ENCODE measurements at regions not wholly inside any gene's neighbourhood (a gene's known extent, or its start where the extent isn't known, plus 50 kb on each side); places are given as distances from the start of the nearest gene placed in this dataset.

DNA sequence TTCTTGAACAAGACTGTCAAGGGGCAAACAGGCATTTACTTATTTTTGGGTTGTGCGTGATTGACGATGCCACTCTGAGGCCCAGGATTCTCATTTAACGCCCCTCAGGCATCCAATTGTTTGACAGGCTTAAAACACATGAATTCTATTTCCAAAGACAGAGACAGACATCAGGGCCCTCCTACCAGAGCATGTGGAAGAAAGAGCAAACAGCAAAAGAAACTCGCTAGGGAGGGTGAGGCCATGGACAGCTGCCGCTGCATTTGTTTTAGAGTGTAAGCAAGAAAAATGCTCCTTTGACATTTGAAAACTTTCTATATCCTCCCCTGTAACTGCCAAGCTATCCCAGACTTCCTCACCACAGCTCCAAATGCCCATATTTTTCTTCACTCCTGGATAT lies 410.1 kb downstream of the NPIPA8 start:
- TF ChIP-seq, protein P1, sequence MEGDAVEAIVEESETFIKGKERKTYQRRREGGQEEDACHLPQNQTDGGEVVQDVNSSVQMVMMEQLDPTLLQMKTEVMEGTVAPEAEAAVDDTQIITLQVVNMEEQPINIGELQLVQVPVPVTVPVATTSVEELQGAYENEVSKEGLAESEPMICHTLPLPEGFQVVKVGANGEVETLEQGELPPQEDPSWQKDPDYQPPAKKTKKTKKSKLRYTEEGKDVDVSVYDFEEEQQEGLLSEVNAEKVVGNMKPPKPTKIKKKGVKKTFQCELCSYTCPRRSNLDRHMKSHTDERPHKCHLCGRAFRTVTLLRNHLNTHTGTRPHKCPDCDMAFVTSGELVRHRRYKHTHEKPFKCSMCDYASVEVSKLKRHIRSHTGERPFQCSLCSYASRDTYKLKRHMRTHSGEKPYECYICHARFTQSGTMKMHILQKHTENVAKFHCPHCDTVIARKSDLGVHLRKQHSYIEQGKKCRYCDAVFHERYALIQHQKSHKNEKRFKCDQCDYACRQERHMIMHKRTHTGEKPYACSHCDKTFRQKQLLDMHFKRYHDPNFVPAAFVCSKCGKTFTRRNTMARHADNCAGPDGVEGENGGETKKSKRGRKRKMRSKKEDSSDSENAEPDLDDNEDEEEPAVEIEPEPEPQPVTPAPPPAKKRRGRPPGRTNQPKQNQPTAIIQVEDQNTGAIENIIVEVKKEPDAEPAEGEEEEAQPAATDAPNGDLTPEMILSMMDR (IDR thresholded peaks at IDR 0.05), result no peak
- TF ChIP-seq TEAD4 (CRISPR knock-in tag; IDR thresholded peaks at IDR 0.05), result no peak
- no peak for TF ChIP-seq NR3C1 (CRISPR knock-in tag; conservative IDR thresholded peaks at IDR 0.05; ENCODE audit: low read depth)
- TF ChIP-seq, protein P2, sequence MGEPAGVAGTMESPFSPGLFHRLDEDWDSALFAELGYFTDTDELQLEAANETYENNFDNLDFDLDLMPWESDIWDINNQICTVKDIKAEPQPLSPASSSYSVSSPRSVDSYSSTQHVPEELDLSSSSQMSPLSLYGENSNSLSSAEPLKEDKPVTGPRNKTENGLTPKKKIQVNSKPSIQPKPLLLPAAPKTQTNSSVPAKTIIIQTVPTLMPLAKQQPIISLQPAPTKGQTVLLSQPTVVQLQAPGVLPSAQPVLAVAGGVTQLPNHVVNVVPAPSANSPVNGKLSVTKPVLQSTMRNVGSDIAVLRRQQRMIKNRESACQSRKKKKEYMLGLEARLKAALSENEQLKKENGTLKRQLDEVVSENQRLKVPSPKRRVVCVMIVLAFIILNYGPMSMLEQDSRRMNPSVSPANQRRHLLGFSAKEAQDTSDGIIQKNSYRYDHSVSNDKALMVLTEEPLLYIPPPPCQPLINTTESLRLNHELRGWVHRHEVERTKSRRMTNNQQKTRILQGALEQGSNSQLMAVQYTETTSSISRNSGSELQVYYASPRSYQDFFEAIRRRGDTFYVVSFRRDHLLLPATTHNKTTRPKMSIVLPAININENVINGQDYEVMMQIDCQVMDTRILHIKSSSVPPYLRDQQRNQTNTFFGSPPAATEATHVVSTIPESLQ (CRISPR knock-in tag; IDR thresholded peaks at IDR 0.05), result no peak
- TF ChIP-seq ZMAT4 (CRISPR knock-in tag; IDR thresholded peaks at IDR 0.05), result no peak
- TF ChIP-seq, protein P3, sequence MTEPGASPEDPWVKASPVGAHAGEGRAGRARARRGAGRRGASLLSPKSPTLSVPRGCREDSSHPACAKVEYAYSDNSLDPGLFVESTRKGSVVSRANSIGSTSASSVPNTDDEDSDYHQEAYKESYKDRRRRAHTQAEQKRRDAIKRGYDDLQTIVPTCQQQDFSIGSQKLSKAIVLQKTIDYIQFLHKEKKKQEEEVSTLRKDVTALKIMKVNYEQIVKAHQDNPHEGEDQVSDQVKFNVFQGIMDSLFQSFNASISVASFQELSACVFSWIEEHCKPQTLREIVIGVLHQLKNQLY (CRISPR knock-in tag; IDR thresholded peaks at IDR 0.05), result no peak
- no peak for TF ChIP-seq OVOL2 (CRISPR knock-in tag; IDR thresholded peaks at IDR 0.05; ENCODE audit: borderline replicate concordance)
- no peak for TF ChIP-seq ZNF532 (CRISPR knock-in tag; IDR thresholded peaks at IDR 0.05; ENCODE audit: borderline replicate concordance)
- TF ChIP-seq KAT7 (CRISPR knock-in tag; IDR thresholded peaks at IDR 0.05; ENCODE audit: borderline replicate concordance), result no peak

Data from WTC11 (cell line).